H1 (cell line): ENCODE measurements at regions not wholly inside any gene's neighbourhood (a gene's known extent, or its start where the extent isn't known, plus 50 kb on each side); places are given as distances from the start of the nearest gene placed in this dataset.

Experiments
- CTCF ChIA-PET: fragments of 300-600 bp; sonication (Branson Sonifier 250); formaldehyde crosslinking; loops from one replicate; lab custom pipeline; 2021; ENCODE audit not compliant: partially characterized antibody; lab: Charles Lee
- POLR2A ChIA-PET: fragments of 300-600 bp; sonication (Branson Sonifier 250); formaldehyde crosslinking; loops from one replicate; lab custom pipeline; 2021; ENCODE audit warnings: inconsistent platforms; ENCODE audit not compliant: partially characterized antibody; lab: Charles Lee
- DNase-seq, 2 experiments: peaks; one replicate each; pipeline versions ENCODE4 v3.0.0 to v3.0.0-alpha.2; 2010 to 2022; ENCODE audit warnings: low spot score in 2 of 2, low read depth in 1 of 2, mixed read lengths in 1 of 2
- FAIRE-seq: peaks from 2 replicates; lab custom pipeline; 2011; peaks lifted over from hg19 to GRCh38; lab: Jason Lieb, UNC
- H2AFZ ChIP-seq: 2 replicates; pipeline ENCODE4 v1.8.1; 2012; ENCODE audit warnings: low read length, inconsistent platforms
- H2AK5ac ChIP-seq: 2 replicates; pipeline ENCODE4 v1.6.1; 2013; ENCODE audit warnings: low read depth, low read length
- H2BK120ac ChIP-seq: replicated peaks from 2 replicates; pipeline ENCODE3; 2013; ENCODE audit warnings: low read depth, low read length, inconsistent platforms
- H2BK12ac ChIP-seq: 2 replicates; pipeline ENCODE4 v1.6.1; 2013; ENCODE audit warnings: low read depth, low read length
- H2BK15ac ChIP-seq: 2 replicates; pipeline ENCODE4 v1.6.1; 2013; ENCODE audit warnings: low read length
- H2BK20ac ChIP-seq: 2 replicates; pipeline ENCODE4 v1.6.1; 2013; ENCODE audit warnings: low read length
- H2BK5ac ChIP-seq: 2 replicates; pipeline ENCODE4 v1.6.1; 2013; ENCODE audit warnings: low read depth, low read length
- H3K14ac ChIP-seq: 2 replicates; pipeline ENCODE4 v1.6.1; 2013; ENCODE audit warnings: inconsistent platforms; ENCODE audit not compliant: insufficient read length
- H3K18ac ChIP-seq: 2 replicates; pipeline ENCODE4 v1.6.1; 2013; ENCODE audit warnings: low read length; ENCODE audit errors: extremely low read depth
- H3K23ac ChIP-seq: 2 replicates; pipeline ENCODE4 v1.6.1; 2013; ENCODE audit warnings: inconsistent platforms; ENCODE audit not compliant: insufficient read length
- H3K23me2 ChIP-seq: 2 replicates; pipeline ENCODE4 v1.6.1; 2013; ENCODE audit warnings: low read depth, low read length
- H3K27ac ChIP-seq: 2 replicates; pipeline ENCODE4 v1.6.1; 2011; ENCODE audit warnings: low read depth, low read length, inconsistent platforms
- H3K27me3 ChIP-seq, 4 experiments: replicated peaks in 1 of 4; 1 replicate in 1 of 4; 2 replicates in 3 of 4; pipeline versions ENCODE4 v1.6.1 to v1.8.1; 2011 to 2013; ENCODE audit warnings: low read length in 3 of 4, mild to moderate bottlenecking in 3 of 4, inconsistent platforms in 2 of 4, mixed read lengths in 2 of 4, moderate library complexity in 1 of 4; ENCODE audit not compliant: control insufficient read depth in 3 of 4, insufficient read depth in 3 of 4; ENCODE audit errors: extremely low read depth in 1 of 4
- H3K36me3 ChIP-seq, 4 experiments: 2 replicates each; pipeline versions ENCODE4 v1.6.1 to v1.8.1; 2011 to 2013; ENCODE audit warnings: mild to moderate bottlenecking in 4 of 4, low read length in 3 of 4, moderate library complexity in 2 of 4, control low read depth in 1 of 4, inconsistent platforms in 1 of 4; ENCODE audit not compliant: insufficient read depth in 4 of 4, control insufficient read depth in 2 of 4
- H3K4ac ChIP-seq: replicated peaks from 2 replicates; pipeline ENCODE3; 2013; ENCODE audit warnings: low read length, low read depth, mixed read lengths, inconsistent platforms; ENCODE audit not compliant: insufficient read length
- H3K4me1 ChIP-seq, 4 experiments: replicated peaks in 1 of 4; 1 replicate in 1 of 4; 2 replicates in 3 of 4; pipeline versions ENCODE4 v1.6.1 to v1.8.1; 2011 to 2013; ENCODE audit warnings: low read length in 3 of 4, inconsistent platforms in 2 of 4, mixed read lengths in 1 of 4; ENCODE audit not compliant: insufficient read depth in 4 of 4, control insufficient read depth in 3 of 4
- H3K4me2 ChIP-seq, 2 experiments: 2 replicates each; pipeline versions ENCODE4 v1.6.1 to v1.8.1; 2011 to 2013; ENCODE audit warnings: low read depth in 2 of 2, low read length in 2 of 2, control low read depth in 1 of 2, inconsistent platforms in 1 of 2, mild to moderate bottlenecking in 1 of 2; ENCODE audit not compliant: insufficient read depth in 1 of 2
- H3K4me3 ChIP-seq, 4 experiments: fragments of 200-600, 300-600 bp in 1 of 4; sonication (generic), shearing (Covaris generic), sonication (Bioruptor Twin) in 1 of 4; 2 replicates each; pipeline versions ENCODE4 v1.5.1 to v1.8.1; 2011 to 2016; ENCODE audit warnings: low read length in 4 of 4, low read depth in 3 of 4, control low read depth in 2 of 4, inconsistent platforms in 2 of 4, mild to moderate bottlenecking in 2 of 4, mixed read lengths in 1 of 4, moderate library complexity in 1 of 4; ENCODE audit not compliant: insufficient read depth in 2 of 4; ENCODE audit errors: extremely low read depth in 1 of 4
- H3K56ac ChIP-seq: replicated peaks from 2 replicates; pipeline ENCODE3; 2013; ENCODE audit warnings: low read depth, mild to moderate bottlenecking, mixed read lengths, low read length, inconsistent platforms; ENCODE audit not compliant: insufficient read length
- H3K79me1 ChIP-seq: 2 replicates; pipeline ENCODE4 v1.6.1; 2013; ENCODE audit warnings: low read depth, low read length, control low read depth
- H3K79me2 ChIP-seq, 2 experiments: 2 replicates each; pipeline versions ENCODE4 v1.6.1 to v1.8.1; 2012 to 2013; ENCODE audit warnings: low read length in 2 of 2, mild to moderate bottlenecking in 2 of 2, inconsistent platforms in 1 of 2; ENCODE audit not compliant: insufficient read depth in 2 of 2, control insufficient read depth in 1 of 2
- H3K9ac ChIP-seq, 4 experiments: replicated peaks in 1 of 4; 1 replicate in 1 of 4; 2 replicates in 3 of 4; pipeline versions ENCODE4 v1.6.1 to v1.8.1; 2011 to 2013; ENCODE audit warnings: low read depth in 3 of 4, low read length in 3 of 4, control low read depth in 2 of 4, mild to moderate bottlenecking in 2 of 4, moderate library complexity in 2 of 4, inconsistent platforms in 1 of 4; ENCODE audit errors: extremely low read depth in 1 of 4
- H3K9me3 ChIP-seq, 2 experiments: 2 replicates each; pipeline versions ENCODE4 v1.6.1 to v1.8.1; 2012 to 2013; ENCODE audit warnings: mild to moderate bottlenecking in 2 of 2, moderate library complexity in 2 of 2, control low read depth in 1 of 2, inconsistent platforms in 1 of 2, low read depth in 1 of 2, low read length in 1 of 2, mixed read lengths in 1 of 2; ENCODE audit not compliant: insufficient read depth in 2 of 2
- H4K20me1 ChIP-seq, 2 experiments: replicated peaks in 1 of 2; 2 replicates each; pipeline versions ENCODE3 to v1.8.1; 2011 to 2013; ENCODE audit warnings: inconsistent platforms in 2 of 2, low read length in 2 of 2, mild to moderate bottlenecking in 1 of 2; ENCODE audit not compliant: insufficient read depth in 2 of 2, control insufficient read depth in 1 of 2
- H4K5ac ChIP-seq: 2 replicates; pipeline ENCODE4 v1.6.1; 2013; ENCODE audit warnings: low read length, low read depth, mixed read lengths, inconsistent platforms; ENCODE audit not compliant: insufficient read length
- H4K8ac ChIP-seq: 2 replicates; pipeline ENCODE4 v1.8.0; 2013; ENCODE audit warnings: mild to moderate bottlenecking, moderate library complexity, low read length, inconsistent platforms; ENCODE audit not compliant: insufficient read depth; ENCODE audit errors: extremely low read depth
- H4K91ac ChIP-seq: replicated peaks from 2 replicates; pipeline ENCODE3; 2013; ENCODE audit warnings: low read length, mixed read lengths, inconsistent platforms; ENCODE audit not compliant: insufficient read length
- CBX5 ChIP-seq: fragments of 300-800, 300-1000 bp; sonication (generic); IDR thresholded peaks from 2 replicates; pipeline ENCODE4 v1.7.1; 2016; ENCODE audit warnings: antibody characterized with exemption, low read length, low read depth
- CTCF ChIP-seq, 3 experiments: IDR thresholded peaks; 1 replicate in 2 of 3; 2 replicates in 1 of 3; pipeline versions ENCODE4 v1.5.1 to v1.6.1; 2011; ENCODE audit warnings: low read length in 3 of 3, mild to moderate bottlenecking in 3 of 3, inconsistent platforms in 2 of 3, low read depth in 1 of 3, moderate library complexity in 1 of 3; ENCODE audit not compliant: insufficient read depth in 1 of 3; ENCODE audit errors: control extremely low read depth in 1 of 3
- MAFK ChIP-seq: IDR thresholded peaks from 2 replicates; pipeline ENCODE4 v1.6.1; 2012; ENCODE audit warnings: low read depth, mild to moderate bottlenecking, improper control_type of control experiment, low read length
- RAD21 ChIP-seq, 2 experiments: IDR thresholded peaks in 1 of 2; conservative IDR thresholded peaks in 1 of 2; 2 replicates each; pipeline ENCODE4 v1.6.1; 2011; ENCODE audit warnings: low read depth in 2 of 2, low read length in 2 of 2, improper control_type of control experiment in 1 of 2, inconsistent platforms in 1 of 2, mild to moderate bottlenecking in 1 of 2, moderate library complexity in 1 of 2
- RXRA ChIP-seq: IDR thresholded peaks from 2 replicates; pipeline ENCODE4 v1.6.1; 2011; ENCODE audit warnings: low read depth, mild to moderate bottlenecking, low read length, moderate library complexity; ENCODE audit not compliant: insufficient read depth
- SP1 ChIP-seq: IDR thresholded peaks from 2 replicates; pipeline ENCODE4 v1.6.1; 2011; ENCODE audit warnings: low read depth, low read length
- TBP ChIP-seq: IDR thresholded peaks from 2 replicates; pipeline ENCODE4 v1.6.1; 2011; ENCODE audit warnings: low read depth, low read length, improper control_type of control experiment
- TCF12 ChIP-seq: IDR thresholded peaks from 2 replicates; pipeline ENCODE4 v1.6.1; 2011; ENCODE audit warnings: low read depth, mild to moderate bottlenecking, low read length
- ZNF274 ChIP-seq: IDR thresholded peaks from 2 replicates; pipeline ENCODE4 v1.7.0; 2012; ENCODE audit warnings: low read length, borderline replicate concordance; ENCODE audit errors: extremely low read depth
- WGBS, 2 experiments: shearing (Covaris generic) in 1 of 2; methylation state at CpG; one replicate each; pipeline versions ENCODE4 v1.1.6 to v1.1.7; 2013 to 2015; ENCODE audit warnings: low lambda C conversion rate in 2 of 2, mixed read lengths in 2 of 2, inconsistent platforms in 1 of 2, low coverage in 1 of 2, missing lambda C conversion rate in 1 of 2; ENCODE audit not compliant: insufficient replicate concordance in 2 of 2, insufficient coverage in 1 of 2, insufficient read length in 1 of 2; ENCODE audit errors: extremely low coverage in 1 of 2, missing lambda C conversion rate in 1 of 2; 5-methylcytosine and 5-hydroxymethylcytosine counted together
- TF ChIP-seq, protein P1 (sequence below): IDR thresholded peaks from 2 replicates; pipeline ENCODE4 v1.6.1; 2012; ENCODE audit warnings: inconsistent platforms

DNA sequence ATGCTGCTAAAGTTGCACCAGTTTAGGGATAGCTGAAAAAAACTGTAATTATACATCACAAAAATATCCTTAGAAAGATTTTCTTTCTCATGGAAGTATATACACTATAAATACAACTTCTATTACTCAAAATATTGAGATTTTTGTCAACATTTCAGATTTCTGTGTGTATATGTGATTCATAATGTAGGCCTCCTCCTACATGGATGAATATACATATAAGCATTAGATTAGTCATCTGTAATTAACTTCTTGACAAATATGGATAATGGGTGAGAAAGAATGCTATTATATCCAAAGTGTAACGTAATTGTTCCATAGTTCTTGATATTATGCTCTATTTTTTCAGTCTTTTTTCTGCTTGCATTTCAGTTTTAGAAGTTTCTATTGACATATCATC, 124.9 kb downstream of the CBLL2 start:
- Histone ChIP-seq H2AK5ac (no peak overlapping the region), H3K4me3 (no peak overlapping the region), H3K18ac (no peak overlapping the region), H2BK20ac (no peak overlapping the region), H2BK5ac (no peak overlapping the region), H3K27me3 (no peaks in the 10 kb centered on the region), H4K20me1 (no peaks in the 10 kb centered on the region), H4K5ac (no peak overlapping the region), H3K23me2 (no peaks in the 10 kb centered on the region), H2BK120ac (no peak overlapping the region), H3K56ac (no peak overlapping the region), H3K9me3 (no peaks in the 10 kb centered on the region), H3K4me1 (no peaks in the 10 kb centered on the region), H3K79me1 (no peaks in the 10 kb centered on the region), H3K4ac (no peak overlapping the region), H3K27ac (no peak overlapping the region), H2AFZ (no peak overlapping the region), H4K8ac (no peak overlapping the region), H3K4me2 (no peak overlapping the region), H4K91ac (no peak overlapping the region)
- DNase-seq (no peak), FAIRE-seq (no peak)
- CTCF ChIA-PET = no interaction called here
- no peak for TF ChIP-seq TCF12
- TF ChIP-seq ZNF274 = no peak
- TF ChIP-seq RAD21 (IDR thresholded peaks at IDR 0.05 in 1 of 2, conservative IDR thresholded peaks at IDR 0.05 in 1 of 2; ENCODE audit: low read depth in 2 of 2, low read length in 2 of 2) = no peak
- no peak for TF ChIP-seq CBX5
- TF ChIP-seq MAFK = no peak
- TF ChIP-seq SP1 = no peak
- TF ChIP-seq TBP = no peak
- TF ChIP-seq CTCF (IDR thresholded peaks at IDR 0.05; ENCODE audit: control extremely low read depth in 1 of 3, insufficient read depth in 1 of 3, low read depth in 1 of 3, low read length in 3 of 3) = no peak
- no peak for TF ChIP-seq RXRA
- TF ChIP-seq, protein P1, sequence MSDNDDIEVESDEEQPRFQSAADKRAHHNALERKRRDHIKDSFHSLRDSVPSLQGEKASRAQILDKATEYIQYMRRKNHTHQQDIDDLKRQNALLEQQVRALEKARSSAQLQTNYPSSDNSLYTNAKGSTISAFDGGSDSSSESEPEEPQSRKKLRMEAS = no peak
- TF ChIP-seq, all 59 proteins: peak for 0
- H3K36me3 ChIP-seq = no peaks in the 10 kb centered on the region
- no peak overlapping the region for H3K23ac ChIP-seq
- no peak overlapping the region for H2BK15ac ChIP-seq
- POLR2A ChIA-PET = no interaction called here
- WGBS, 2 experiments = 88% methylated on average over 1 of the region's 1 CpG; no CpG with 5 or more reads in 1 of the 2 experiments
- no peak overlapping the region for H2BK12ac ChIP-seq
- H3K9ac ChIP-seq = no peak overlapping the region
- H3K79me2 ChIP-seq = no peaks in the 10 kb centered on the region
- no peak overlapping the region for H3K14ac ChIP-seq
